IMR-90 (cell line): ENCODE measurements at regions not wholly inside any gene's neighbourhood (a gene's known extent, or its start where the extent isn't known, plus 50 kb on each side); places are given as distances from the start of the nearest gene placed in this dataset.

Experiments
- ATAC-seq: fragments of 200-7000 bp; cut with Tn5 transposase; 2 replicates; pipeline ENCODE4 v1.9.1; 2020; ENCODE audit warnings: low read depth, mild to moderate bottlenecking, moderate library complexity
- BruUV-seq: library from RNA; stranded (reverse); fragments of 400-500 nt; replicated peaks from 2 replicates; lab custom pipeline; 2021; lab: Mats Ljungman, UMichigan
- CTCF ChIA-PET: fragments of 300-600 bp; formaldehyde crosslinking; extraction: SDS; loops from one replicate; lab custom pipeline; 2021; ENCODE audit warnings: antibody characterized with exemption; lab: Yijun Ruan, JAX
- POLR2A ChIA-PET: fragments of 300-600 bp; sonication (Branson Sonifier 250); formaldehyde crosslinking; loops from one replicate; lab custom pipeline; 2022; ENCODE audit warnings: antibody characterized with exemption; ENCODE audit not compliant: unreplicated experiment; lab: Charles Lee
- DNase-seq: peaks from one replicate; pipeline ENCODE4 v3.0.0; 2013
- H2AFZ ChIP-seq: replicated peaks from 2 replicates; pipeline ENCODE3; 2013; ENCODE audit warnings: low read length, mild to moderate bottlenecking; ENCODE audit not compliant: poor library complexity
- H2AK5ac ChIP-seq: 2 replicates; pipeline ENCODE4 v1.6.1; 2013; ENCODE audit warnings: low read depth, low read length, inconsistent platforms
- H2AK9ac ChIP-seq: replicated peaks from 2 replicates; pipeline ENCODE3; 2013; ENCODE audit warnings: mild to moderate bottlenecking, low read depth, low read length, moderate library complexity; ENCODE audit not compliant: poor library complexity
- H2BK120ac ChIP-seq: 2 replicates; pipeline ENCODE4 v1.6.1; 2013; ENCODE audit warnings: low read depth, low read length, inconsistent platforms
- H2BK15ac ChIP-seq: 3 replicates; pipeline ENCODE4 v1.6.1; 2013; ENCODE audit warnings: low read depth, low read length, inconsistent platforms
- H2BK20ac ChIP-seq: 2 replicates; pipeline ENCODE4 v1.6.1; 2013; ENCODE audit warnings: low read depth, mild to moderate bottlenecking, inconsistent platforms, low read length, moderate library complexity
- H2BK5ac ChIP-seq: 2 replicates; pipeline ENCODE4 v1.6.1; 2013; ENCODE audit warnings: mild to moderate bottlenecking, low read depth, low read length, inconsistent platforms; ENCODE audit not compliant: poor library complexity, severe bottlenecking
- H3K14ac ChIP-seq: replicated peaks from 2 replicates; pipeline ENCODE4 v1.6.1; 2013; ENCODE audit warnings: low read depth, low read length, inconsistent platforms
- H3K18ac ChIP-seq: 2 replicates; pipeline ENCODE4 v1.6.1; 2013; ENCODE audit warnings: low read depth, low read length, control low read depth
- H3K23ac ChIP-seq: 2 replicates; pipeline ENCODE4 v1.6.1; 2013; ENCODE audit warnings: low read depth, low read length, inconsistent platforms
- H3K27ac ChIP-seq: 2 replicates; pipeline ENCODE4 v1.5.1; 2013; ENCODE audit warnings: mild to moderate bottlenecking, control low read depth, low read length; ENCODE audit not compliant: insufficient read depth
- H3K27me3 ChIP-seq: 2 replicates; pipeline ENCODE4 v1.6.1; 2013; ENCODE audit warnings: low read length; ENCODE audit not compliant: control insufficient read depth, insufficient read depth
- H3K36me3 ChIP-seq: 2 replicates; pipeline ENCODE4 v1.6.1; 2013; ENCODE audit warnings: low read length, mixed read lengths; ENCODE audit not compliant: control insufficient read depth, insufficient read depth
- H3K4ac ChIP-seq: 2 replicates; pipeline ENCODE4 v1.6.1; 2013; ENCODE audit warnings: low read depth, low read length, inconsistent platforms
- H3K4me1 ChIP-seq: 2 replicates; pipeline ENCODE4 v1.6.1; 2013; ENCODE audit warnings: low read length, mixed read lengths; ENCODE audit not compliant: control insufficient read depth, insufficient read depth
- H3K4me2 ChIP-seq: 2 replicates; pipeline ENCODE4 v1.6.1; 2013; ENCODE audit warnings: low read depth, mild to moderate bottlenecking, control low read depth, low read length, moderate library complexity
- H3K4me3 ChIP-seq: 2 replicates; pipeline ENCODE4 v1.5.1; 2013; ENCODE audit warnings: low read depth, mild to moderate bottlenecking, control low read depth, low read length, moderate library complexity; ENCODE audit not compliant: insufficient read depth
- H3K56ac ChIP-seq: 2 replicates; pipeline ENCODE4 v1.6.1; 2013; ENCODE audit warnings: low read length, inconsistent platforms; ENCODE audit not compliant: insufficient read depth; ENCODE audit errors: extremely low read depth
- H3K79me1 ChIP-seq, 2 experiments: 2 replicates each; pipeline ENCODE4 v1.6.1; 2013; ENCODE audit warnings: low read length in 2 of 2, inconsistent platforms in 1 of 2, low read depth in 1 of 2
- H3K9ac ChIP-seq: 2 replicates; pipeline ENCODE4 v1.6.1; 2013; ENCODE audit warnings: low read depth, low read length, control low read depth
- H3K9me1 ChIP-seq: 2 replicates; pipeline ENCODE4 v1.6.1; 2013; ENCODE audit warnings: low read length, inconsistent platforms; ENCODE audit not compliant: insufficient read depth
- H3K9me3 ChIP-seq: 2 replicates; pipeline ENCODE4 v1.6.1; 2013; ENCODE audit warnings: low read length; ENCODE audit not compliant: control insufficient read depth, insufficient read depth
- H4K20me1 ChIP-seq: 2 replicates; pipeline ENCODE4 v1.6.1; 2013; ENCODE audit warnings: low read length, inconsistent platforms; ENCODE audit not compliant: insufficient read depth
- H4K5ac ChIP-seq: 2 replicates; pipeline ENCODE4 v1.6.1; 2013; ENCODE audit warnings: mild to moderate bottlenecking, low read depth, low read length, control low read depth
- H4K8ac ChIP-seq, 2 experiments: 2 replicates each; pipeline ENCODE4 v1.6.1; 2013; ENCODE audit warnings: low read depth in 2 of 2, low read length in 2 of 2, control low read depth in 1 of 2, inconsistent platforms in 1 of 2
- H4K91ac ChIP-seq: 2 replicates; pipeline ENCODE4 v1.6.1; 2013; ENCODE audit warnings: low read depth, low read length, inconsistent platforms; ENCODE audit not compliant: insufficient read depth
- BHLHE40 ChIP-seq: fragments of 150-350 bp; IDR thresholded peaks from 2 replicates; pipeline ENCODE4 v1.6.1; 2016; ENCODE audit warnings: mild to moderate bottlenecking, low read depth, low read length
- CEBPB ChIP-seq: IDR thresholded peaks from 2 replicates; pipeline ENCODE4 v1.6.1; 2012; ENCODE audit warnings: low read depth, low read length, improper control_type of control experiment
- CHD1 ChIP-seq: IDR thresholded peaks from 2 replicates; pipeline ENCODE4 v1.6.1; 2012; ENCODE audit warnings: low read depth, low read length, improper control_type of control experiment
- CTCF ChIP-seq: conservative IDR thresholded peaks from 2 replicates; pipeline ENCODE4 v1.5.1; 2012; ENCODE audit warnings: mild to moderate bottlenecking, low read depth, low read length, improper control_type of control experiment
- FOS ChIP-seq: fragments of 150-350 bp; IDR thresholded peaks from 2 replicates; pipeline ENCODE4 v1.6.1; 2016; ENCODE audit warnings: low read depth, low read length
- MAFK ChIP-seq: IDR thresholded peaks from 2 replicates; pipeline ENCODE4 v1.6.1; 2012; ENCODE audit warnings: low read depth, low read length, improper control_type of control experiment
- MAZ ChIP-seq: IDR thresholded peaks from 2 replicates; pipeline ENCODE4 v1.6.1; 2012; ENCODE audit warnings: low read depth, mild to moderate bottlenecking, low read length, improper control_type of control experiment, moderate library complexity, borderline replicate concordance
- MXI1 ChIP-seq: IDR thresholded peaks from 2 replicates; pipeline ENCODE4 v1.6.1; 2012; ENCODE audit warnings: low read depth, mild to moderate bottlenecking, low read length, moderate library complexity, borderline replicate concordance
- NFE2L2 ChIP-seq: fragments of 150-350 bp; IDR thresholded peaks from 2 replicates; pipeline ENCODE4 v1.6.1; 2016; ENCODE audit warnings: low read depth, mild to moderate bottlenecking, low read length
- POLR2A ChIP-seq: IDR thresholded peaks from 2 replicates; pipeline ENCODE4 v1.6.1; 2012; ENCODE audit warnings: mild to moderate bottlenecking, low read depth, low read length
- RAD21 ChIP-seq: IDR thresholded peaks from 2 replicates; pipeline ENCODE4 v1.6.1; 2012; ENCODE audit warnings: low read length, improper control_type of control experiment
- RCOR1 ChIP-seq: IDR thresholded peaks from 2 replicates; pipeline ENCODE4 v1.6.1; 2012; ENCODE audit warnings: mild to moderate bottlenecking, low read length, improper control_type of control experiment; ENCODE audit not compliant: insufficient replicate concordance
- RFX5 ChIP-seq: IDR thresholded peaks from 2 replicates; pipeline ENCODE4 v1.8.0; 2012; ENCODE audit warnings: low read depth, mild to moderate bottlenecking, low read length, moderate library complexity
- WGBS, 2 experiments: methylation state at CpG; one replicate each; pipeline versions ENCODE4 v1.1.5 to v1.1.7; 2013; ENCODE audit warnings: missing lambda C conversion rate in 2 of 2; ENCODE audit not compliant: insufficient read length in 1 of 2; ENCODE audit errors: extremely low coverage in 2 of 2; 5-methylcytosine and 5-hydroxymethylcytosine counted together
- dilution Hi-C: fragments of 300-500 bp; cut with HindIII; formaldehyde crosslinking; loops from one replicate; pipeline ENCODE4 v1.14.3; 2018; ENCODE audit warnings: low sequenced_read_pairs; ENCODE audit not compliant: unreplicated experiment
- in situ Hi-C: fragments of 300-500 bp; cut with MboI; formaldehyde crosslinking; loops from 3 replicates; pipeline ENCODE4 v1.14.3; 2019; ENCODE audit warnings: low sequenced_read_pairs, inconsistent platforms, mixed read lengths
- intact Hi-C: fragments of 100-400 bp; cut with micrococcal nuclease; formaldehyde crosslinking; loops from 2 replicates; pipeline ENCODE4 v1.10.0; 2022
- TF ChIP-seq, protein P1 (sequence below): fragments of 150-350 bp; IDR thresholded peaks from 2 replicates; pipeline ENCODE4 v1.6.1; 2016; ENCODE audit warnings: low read depth, mild to moderate bottlenecking, low read length, moderate library complexity, borderline replicate concordance

DNA sequence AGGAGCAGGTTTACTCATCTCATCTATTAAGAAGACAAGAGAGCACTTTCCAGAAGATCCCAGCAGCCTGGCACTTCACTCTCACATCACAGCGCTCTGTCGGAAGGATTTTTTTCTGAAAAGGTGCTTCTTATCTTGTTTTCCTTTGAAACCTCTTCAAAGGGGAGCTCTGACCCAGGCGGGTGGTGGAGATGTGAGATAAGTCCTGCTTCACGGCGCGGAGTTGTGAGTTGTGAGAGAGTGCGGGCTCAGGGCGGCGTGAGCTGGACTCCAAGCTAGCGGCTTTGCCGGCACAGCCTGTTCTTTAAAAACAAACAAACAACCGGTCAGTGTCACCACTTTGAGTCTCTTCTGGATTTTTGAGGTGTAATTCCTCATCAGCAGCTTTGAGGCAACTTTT is 169.0 kb upstream of the ARGLU1 start:
- TF ChIP-seq CTCF: no peak
- TF ChIP-seq RAD21: no peak
- TF ChIP-seq RFX5: no peak
- TF ChIP-seq, protein P1, sequence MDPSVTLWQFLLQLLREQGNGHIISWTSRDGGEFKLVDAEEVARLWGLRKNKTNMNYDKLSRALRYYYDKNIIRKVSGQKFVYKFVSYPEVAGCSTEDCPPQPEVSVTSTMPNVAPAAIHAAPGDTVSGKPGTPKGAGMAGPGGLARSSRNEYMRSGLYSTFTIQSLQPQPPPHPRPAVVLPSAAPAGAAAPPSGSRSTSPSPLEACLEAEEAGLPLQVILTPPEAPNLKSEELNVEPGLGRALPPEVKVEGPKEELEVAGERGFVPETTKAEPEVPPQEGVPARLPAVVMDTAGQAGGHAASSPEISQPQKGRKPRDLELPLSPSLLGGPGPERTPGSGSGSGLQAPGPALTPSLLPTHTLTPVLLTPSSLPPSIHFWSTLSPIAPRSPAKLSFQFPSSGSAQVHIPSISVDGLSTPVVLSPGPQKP: no peak
- TF ChIP-seq POLR2A: no peak
- no peak for TF ChIP-seq MXI1
- no peak for TF ChIP-seq MAFK
- no peak for TF ChIP-seq BHLHE40
- TF ChIP-seq CEBPB: no peak
- no peak for TF ChIP-seq MAZ
- TF ChIP-seq CHD1: no peak
- TF ChIP-seq NFE2L2: no peak
- no peak for TF ChIP-seq RCOR1
- TF ChIP-seq FOS: no peak
- intact Hi-C loops: no loop called here
- Histone ChIP-seq H3K18ac (no peak overlapping the region), H4K8ac (no peak overlapping the region), H3K27ac (no peak overlapping the region), H3K4ac (no peak overlapping the region), H2AK5ac (no peak overlapping the region), H3K79me1 (no peaks in the 10 kb centered on the region), H3K4me1 (no peaks in the 10 kb centered on the region), H3K14ac (no peak overlapping the region), H3K9me1 (no peaks in the 10 kb centered on the region), H2BK20ac (no peak overlapping the region), H3K23ac (no peak overlapping the region), H2AK9ac (no peak overlapping the region), H2BK15ac (no peak overlapping the region), H3K9ac (no peak overlapping the region), H3K4me2 (no peak overlapping the region), H3K36me3 (no peaks in the 10 kb centered on the region), H3K9me3 (no peaks in the 10 kb centered on the region), H4K91ac (no peak overlapping the region), H4K5ac (no peak overlapping the region), H3K27me3 (no peaks in the 10 kb centered on the region), H2BK5ac (no peak overlapping the region), H3K4me3 (no peak overlapping the region), H4K20me1 (no peaks in the 10 kb centered on the region), H2AFZ (no peak overlapping the region), H2BK120ac (no peak overlapping the region), H3K56ac (no peak overlapping the region)
- no TSS peak for BruUV-seq
- no CpG with 5 or more reads among the region's 12 CpGs for WGBS, 2 experiments
- no peak for ATAC-seq
- dilution Hi-C loops: no loop called here
- in situ Hi-C loops: no loop called here
- ChIA-PET POLR2A (no interaction called here), CTCF (no interaction called here)
- DNase-seq: no peak
